ENCODE measurements at regions not wholly inside any gene's neighbourhood (a gene's known extent, or its start where the extent isn't known, plus 50 kb on each side); places are given as distances from the start of the nearest gene placed in this dataset.
A peak's percentile ranks its signal among the peaks of the same experiment; 100 is the strongest.

- Histone ChIP-seq H3K9me3 (ENCODE audit: control insufficient read depth in 1 of 2, insufficient read depth in 1 of 2, low read depth in 1 of 2, low read length in 2 of 2) (no peaks in the 10 kb centered on the region), H3K79me2 (ENCODE audit: insufficient read depth, low read length) (no peaks in the 10 kb centered on the region), H3K4me3 (replicated peaks in 1 of 2; ENCODE audit: low read depth in 1 of 2, low read length in 2 of 2) (no peak overlapping the region), H4K20me1 (ENCODE audit: insufficient read depth) (no peaks in the 10 kb centered on the region), H3K27ac (ENCODE audit: low read depth, low read length) (peak overlapping the region; percentile 34), H3K27me3 (ENCODE audit: insufficient read depth, low read length) (no peaks in the 10 kb centered on the region), H3K4me1 (ENCODE audit: control insufficient read depth in 1 of 2, insufficient read depth in 2 of 2, low read length in 2 of 2) (peaks cover 8 to 19% of the 10 kb centered on the region in 2 experiments), H3K9me2 (ENCODE audit: insufficient read depth) (no peaks in the 10 kb centered on the region), H2AFZ (ENCODE audit: low read depth, low read length, poor library complexity, severe bottlenecking) (peak overlapping the region; percentile 77), H3K36me3 (ENCODE audit: control insufficient read depth in 1 of 2, insufficient read depth in 2 of 2, low read length in 2 of 2) (no peaks in the 10 kb centered on the region), H3K4me2 (ENCODE audit: low read length) (peak overlapping the region; percentile 55), H3K9ac (ENCODE audit: low read length) (0 out of 2 replicates have a peak overlapping the region, but pooled peaks have one; percentile 18)
- RAD21 ChIA-PET (ENCODE audit: low non-redundant PET in 1 of 2, low total read pairs in 2 of 2, uncharacterized antibody in 2 of 2, unreplicated experiment in 2 of 2) = no interaction called here
- BruUV-seq (replicated peaks) = no TSS peak
- intact Hi-C loops (cut with micrococcal nuclease) = no loop called here
- peak; percentile 82 for DNase-seq (ENCODE audit: low read depth, low spot score)
- POLR2A ChIA-PET = no interaction called here
- TF ChIP-seq SP1 (IDR thresholded peaks at IDR 0.05; ENCODE audit: low read depth) (no peak), ZBTB33 (IDR thresholded peaks at IDR 0.05; ENCODE audit: extremely low read depth, insufficient replicate concordance, low read length) (no peak), CBX3 (IDR thresholded peaks at IDR 0.05; ENCODE audit: low read depth) (no peak), ZNF274 (IDR thresholded peaks at IDR 0.05; ENCODE audit: low read depth, low read length) (no peak), YY1 (IDR thresholded peaks at IDR 0.05; ENCODE audit: extremely low read depth, insufficient replicate concordance, low read depth, low read length) (no peak), SIN3A (IDR thresholded peaks at IDR 0.05; ENCODE audit: low read depth) (no peak), CEBPB (IDR thresholded peaks at IDR 0.05; ENCODE audit: low read depth) (no peak), JUND (IDR thresholded peaks at IDR 0.05) (peak; percentile 45; the same call in 1 of the 2 replicates), POLR2AphosphoS5 (IDR thresholded peaks at IDR 0.05; ENCODE audit: low read depth, low read length) (peak; percentile 48; the same call in 1 of the 2 replicates), SRF (IDR thresholded peaks at IDR 0.05; ENCODE audit: low read depth) (no peak), CTCF (IDR thresholded peaks at IDR 0.05 in 2 of 3, conservative IDR thresholded peaks at IDR 0.05 in 1 of 3; ENCODE audit: borderline replicate concordance in 1 of 3, insufficient read depth in 1 of 3, low read depth in 2 of 3, low read length in 2 of 3) (no peak), RAD21 (IDR thresholded peaks at IDR 0.05; ENCODE audit: low read depth) (no peak), EZH2phosphoT487 (IDR thresholded peaks at IDR 0.05; ENCODE audit: borderline replicate concordance) (no peak), EGR1 (IDR thresholded peaks at IDR 0.05; ENCODE audit: low read depth) (no peak), POLR2A (IDR thresholded peaks at IDR 0.05; ENCODE audit: borderline replicate concordance, extremely low read depth, insufficient read depth, insufficient read length) (no peak), ZFX (IDR thresholded peaks at IDR 0.05) (no peak), FOSL1 (IDR thresholded peaks at IDR 0.05; ENCODE audit: low read depth) (no peak; the same call in 1 of the 2 replicates), EZH2 (IDR thresholded peaks at IDR 0.05) (no peak), TCF7L2 (IDR thresholded peaks at IDR 0.05; ENCODE audit: borderline replicate concordance, extremely low read depth, insufficient read depth, insufficient read length) (no peak)
- TF ChIP-seq, protein P1, sequence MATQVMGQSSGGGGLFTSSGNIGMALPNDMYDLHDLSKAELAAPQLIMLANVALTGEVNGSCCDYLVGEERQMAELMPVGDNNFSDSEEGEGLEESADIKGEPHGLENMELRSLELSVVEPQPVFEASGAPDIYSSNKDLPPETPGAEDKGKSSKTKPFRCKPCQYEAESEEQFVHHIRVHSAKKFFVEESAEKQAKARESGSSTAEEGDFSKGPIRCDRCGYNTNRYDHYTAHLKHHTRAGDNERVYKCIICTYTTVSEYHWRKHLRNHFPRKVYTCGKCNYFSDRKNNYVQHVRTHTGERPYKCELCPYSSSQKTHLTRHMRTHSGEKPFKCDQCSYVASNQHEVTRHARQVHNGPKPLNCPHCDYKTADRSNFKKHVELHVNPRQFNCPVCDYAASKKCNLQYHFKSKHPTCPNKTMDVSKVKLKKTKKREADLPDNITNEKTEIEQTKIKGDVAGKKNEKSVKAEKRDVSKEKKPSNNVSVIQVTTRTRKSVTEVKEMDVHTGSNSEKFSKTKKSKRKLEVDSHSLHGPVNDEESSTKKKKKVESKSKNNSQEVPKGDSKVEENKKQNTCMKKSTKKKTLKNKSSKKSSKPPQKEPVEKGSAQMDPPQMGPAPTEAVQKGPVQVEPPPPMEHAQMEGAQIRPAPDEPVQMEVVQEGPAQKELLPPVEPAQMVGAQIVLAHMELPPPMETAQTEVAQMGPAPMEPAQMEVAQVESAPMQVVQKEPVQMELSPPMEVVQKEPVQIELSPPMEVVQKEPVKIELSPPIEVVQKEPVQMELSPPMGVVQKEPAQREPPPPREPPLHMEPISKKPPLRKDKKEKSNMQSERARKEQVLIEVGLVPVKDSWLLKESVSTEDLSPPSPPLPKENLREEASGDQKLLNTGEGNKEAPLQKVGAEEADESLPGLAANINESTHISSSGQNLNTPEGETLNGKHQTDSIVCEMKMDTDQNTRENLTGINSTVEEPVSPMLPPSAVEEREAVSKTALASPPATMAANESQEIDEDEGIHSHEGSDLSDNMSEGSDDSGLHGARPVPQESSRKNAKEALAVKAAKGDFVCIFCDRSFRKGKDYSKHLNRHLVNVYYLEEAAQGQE (IDR thresholded peaks at IDR 0.05; ENCODE audit: low read depth) = no peak
- TF ChIP-seq, protein P2, sequence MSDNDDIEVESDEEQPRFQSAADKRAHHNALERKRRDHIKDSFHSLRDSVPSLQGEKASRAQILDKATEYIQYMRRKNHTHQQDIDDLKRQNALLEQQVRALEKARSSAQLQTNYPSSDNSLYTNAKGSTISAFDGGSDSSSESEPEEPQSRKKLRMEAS (IDR thresholded peaks at IDR 0.05) = peak; percentile 40; the same call in 1 of the 2 replicates
- CTCF ChIA-PET = no interaction called here
- ATAC-seq = peak; percentile 84
Observed at GRCh38 chr11:69934861-69935494, 115.8 kb upstream of the FGF3 start.

Data from HCT116 (cell line).